Thyroid gland (tissue), 4 donors: ENCODE measurements at regions not wholly inside any gene's neighbourhood (a gene's known extent, or its start where the extent isn't known, plus 50 kb on each side); places are given as distances from the start of the nearest gene placed in this dataset.
"Not testable (repeated sequence)": the region's sequence is repeated elsewhere in the genome, so short reads cannot be mapped to it uniquely, and the experiment has no call there.

Experiments
- POLR2A ChIP-seq, 2 donors: fragments of 450-650 bp; IDR thresholded peaks; one replicate each; pipeline ENCODE4 v1.6.1; 2017; ENCODE audit warnings: antibody characterized with exemption in 2 of 2, mild to moderate bottlenecking in 2 of 2, moderate library complexity in 1 of 2
- TF ChIP-seq, protein P1 (sequence below), 6 experiments: fragments of 200-600 bp in 3 of 6; fragments of 450-650 bp in 3 of 6; sonication (generic) in 3 of 6; IDR thresholded peaks; one replicate each; pipeline ENCODE4 v1.5.1; 2016 to 2019; ENCODE audit warnings: antibody characterized with exemption in 6 of 6, mild to moderate bottlenecking in 2 of 6, inconsistent platforms in 1 of 6, moderate library complexity in 1 of 6

DNA sequence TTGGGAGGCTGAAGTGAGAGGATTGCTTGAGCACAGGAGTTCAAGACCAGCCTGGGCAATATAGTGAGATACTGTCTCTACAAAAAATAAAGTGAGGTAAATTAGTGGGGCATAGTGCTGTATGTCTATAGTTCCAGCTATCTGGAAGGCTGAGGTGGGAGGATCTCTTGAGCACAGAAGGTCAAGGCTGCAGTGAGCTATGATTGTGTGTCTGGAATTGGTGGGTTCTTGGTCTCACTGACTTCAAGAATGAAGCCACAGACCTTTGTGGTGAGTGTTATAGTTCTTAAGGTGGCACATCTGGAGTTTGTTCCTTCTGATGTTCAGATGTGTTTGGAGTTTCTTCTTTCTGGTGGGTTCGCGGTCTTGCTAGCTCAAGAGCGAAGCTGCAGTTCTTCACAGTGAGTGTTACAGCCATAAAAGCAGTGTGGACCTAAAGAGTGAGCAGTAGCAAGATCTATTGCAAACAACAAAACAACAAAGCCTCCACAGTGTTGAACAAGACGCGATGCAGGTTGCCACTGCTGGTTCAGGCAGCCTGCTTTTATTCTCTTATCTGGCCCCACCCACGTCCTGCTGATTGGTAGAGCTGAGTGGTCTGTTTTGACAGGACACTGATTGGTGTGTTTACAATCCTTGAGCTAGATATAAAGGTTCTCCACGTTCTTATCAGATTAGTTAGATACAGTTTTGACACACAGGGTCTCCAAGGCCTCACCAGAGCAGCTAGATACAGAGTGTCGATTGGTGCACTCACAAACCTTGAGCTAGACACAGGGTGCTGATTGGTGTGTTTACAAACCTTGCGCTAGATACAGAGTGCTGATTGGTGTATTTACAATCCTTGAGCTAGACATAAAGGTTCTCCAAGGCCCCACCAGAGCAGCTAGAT, 79.3 kb upstream of the AMZ2 start:
- TF ChIP-seq, protein P1, sequence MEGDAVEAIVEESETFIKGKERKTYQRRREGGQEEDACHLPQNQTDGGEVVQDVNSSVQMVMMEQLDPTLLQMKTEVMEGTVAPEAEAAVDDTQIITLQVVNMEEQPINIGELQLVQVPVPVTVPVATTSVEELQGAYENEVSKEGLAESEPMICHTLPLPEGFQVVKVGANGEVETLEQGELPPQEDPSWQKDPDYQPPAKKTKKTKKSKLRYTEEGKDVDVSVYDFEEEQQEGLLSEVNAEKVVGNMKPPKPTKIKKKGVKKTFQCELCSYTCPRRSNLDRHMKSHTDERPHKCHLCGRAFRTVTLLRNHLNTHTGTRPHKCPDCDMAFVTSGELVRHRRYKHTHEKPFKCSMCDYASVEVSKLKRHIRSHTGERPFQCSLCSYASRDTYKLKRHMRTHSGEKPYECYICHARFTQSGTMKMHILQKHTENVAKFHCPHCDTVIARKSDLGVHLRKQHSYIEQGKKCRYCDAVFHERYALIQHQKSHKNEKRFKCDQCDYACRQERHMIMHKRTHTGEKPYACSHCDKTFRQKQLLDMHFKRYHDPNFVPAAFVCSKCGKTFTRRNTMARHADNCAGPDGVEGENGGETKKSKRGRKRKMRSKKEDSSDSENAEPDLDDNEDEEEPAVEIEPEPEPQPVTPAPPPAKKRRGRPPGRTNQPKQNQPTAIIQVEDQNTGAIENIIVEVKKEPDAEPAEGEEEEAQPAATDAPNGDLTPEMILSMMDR (IDR thresholded peaks at IDR 0.05), result not testable (repeated sequence)
- TF ChIP-seq POLR2A (IDR thresholded peaks at IDR 0.05), result not testable (repeated sequence)
